Activated CD4-positive, alpha-beta T cell treated with anti-CD3 and anti-CD28 coated beads, Interleukin-2, Interleukin-4, amounts not matched to agents 100 ng/mL and 50 ng/mL, durations not matched to agents 16 hours and 8 hours (primary cell): ENCODE measurements at regions not wholly inside any gene's neighbourhood (a gene's known extent, or its start where the extent isn't known, plus 50 kb on each side); places are given as distances from the start of the nearest gene placed in this dataset.

Experiments
- DNase-seq: peaks from one replicate; pipeline ENCODE4 v3.0.0-alpha.2; 2020; ENCODE audit warnings: low spot score

- DNase-seq, result no peak
These were observed 253.7 kb upstream of the PITRM1 start for GRCh38 chr10:3426190-3426845.

DNA sequence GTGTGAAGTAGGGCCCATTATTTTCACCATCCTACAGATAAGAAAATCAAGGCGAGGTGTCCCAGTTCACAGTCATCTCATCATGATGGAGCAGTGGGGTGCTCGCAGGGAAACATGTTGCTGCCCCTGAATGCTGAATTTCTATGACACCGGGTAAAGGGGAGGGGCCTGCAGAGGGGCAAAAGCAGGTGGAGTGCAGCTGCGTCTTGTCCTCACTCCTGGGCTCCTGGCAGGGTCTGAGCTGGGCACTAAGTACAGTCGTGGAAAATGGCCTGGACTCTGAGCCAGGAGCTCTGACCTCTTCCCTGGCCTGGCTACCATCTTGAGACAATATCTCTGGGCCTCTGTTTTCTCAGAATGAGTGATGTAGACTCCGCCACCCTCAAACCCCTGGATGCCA, 253.1 kb upstream of the PITRM1 start:
- DNase-seq, result no peak

DNA sequence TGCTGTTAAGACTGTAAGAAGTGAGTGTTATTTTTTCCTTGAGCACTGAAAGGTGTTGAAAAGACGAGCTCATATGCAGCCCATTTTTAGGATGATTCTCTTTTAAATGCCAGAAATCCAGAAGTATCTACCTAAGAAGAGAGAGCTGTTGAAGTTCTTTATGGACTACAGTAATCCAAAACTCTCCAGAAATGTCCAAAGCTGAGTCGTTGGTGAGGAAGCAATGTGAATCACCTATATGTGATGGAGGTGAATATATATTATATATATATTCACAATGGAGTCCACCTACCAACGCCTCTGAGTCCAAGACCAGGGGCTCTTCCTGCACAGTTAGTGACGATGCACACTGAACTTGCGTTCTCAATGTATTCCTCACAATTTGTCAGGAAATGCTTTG, 252.7 kb upstream of the PITRM1 start:
- no peak for DNase-seq

DNA sequence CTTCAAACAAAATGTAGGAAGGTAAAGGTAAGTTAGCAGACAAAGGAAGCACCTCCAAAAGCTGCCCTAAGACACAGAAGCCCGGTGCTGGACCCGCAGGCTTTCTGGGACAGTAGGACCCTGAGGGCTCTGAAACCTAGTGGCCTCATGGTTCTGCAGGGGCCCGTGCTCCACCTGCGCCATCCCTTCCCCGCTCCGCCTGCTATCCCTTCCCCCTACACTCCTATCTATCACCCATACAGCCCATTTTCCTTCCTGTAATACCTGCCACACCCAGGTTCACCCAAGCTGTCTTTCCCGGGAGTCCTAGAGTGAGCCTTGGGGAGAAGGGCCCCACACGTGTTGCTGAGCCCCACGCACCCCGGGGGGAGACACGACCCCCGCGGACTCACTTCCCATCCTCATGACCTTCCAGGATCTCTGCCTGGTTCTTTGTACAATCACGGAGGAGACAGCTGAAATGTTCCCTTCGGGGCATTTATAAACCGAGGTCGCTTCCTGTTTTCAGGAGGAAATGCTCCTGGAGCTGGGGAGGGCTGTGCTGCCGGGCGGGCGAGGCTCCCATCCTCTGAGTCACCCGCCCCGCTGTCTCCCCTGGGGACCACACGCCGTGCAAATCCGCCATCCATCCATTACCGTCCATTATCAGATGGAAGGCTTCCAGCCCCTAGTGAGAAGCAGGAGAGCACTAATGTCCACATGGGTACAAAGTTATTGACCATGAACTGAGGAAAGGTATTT, 251.7 kb upstream of the PITRM1 start:
- no peak for DNase-seq

DNA sequence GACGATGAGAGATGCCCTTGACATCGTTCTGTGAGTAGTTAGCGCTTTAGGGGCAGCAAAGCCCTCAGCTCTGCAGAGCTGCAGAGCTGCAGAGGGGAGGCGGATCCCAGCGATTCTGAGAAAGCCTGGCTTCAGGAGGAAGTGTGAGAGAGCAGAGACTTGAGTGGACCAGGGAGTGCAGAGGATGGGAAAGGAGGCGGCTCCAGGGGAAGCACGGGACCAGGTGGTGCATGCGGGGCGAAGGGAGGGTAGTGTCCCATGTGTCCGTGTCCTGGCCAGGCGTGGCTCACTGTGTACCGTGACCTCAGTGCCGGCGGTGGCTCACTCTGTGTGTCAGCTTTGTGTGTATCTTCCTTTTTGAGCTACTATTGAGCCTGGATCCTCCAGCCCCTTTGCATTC, 250.8 kb upstream of the PITRM1 start:
- no peak for DNase-seq

DNA sequence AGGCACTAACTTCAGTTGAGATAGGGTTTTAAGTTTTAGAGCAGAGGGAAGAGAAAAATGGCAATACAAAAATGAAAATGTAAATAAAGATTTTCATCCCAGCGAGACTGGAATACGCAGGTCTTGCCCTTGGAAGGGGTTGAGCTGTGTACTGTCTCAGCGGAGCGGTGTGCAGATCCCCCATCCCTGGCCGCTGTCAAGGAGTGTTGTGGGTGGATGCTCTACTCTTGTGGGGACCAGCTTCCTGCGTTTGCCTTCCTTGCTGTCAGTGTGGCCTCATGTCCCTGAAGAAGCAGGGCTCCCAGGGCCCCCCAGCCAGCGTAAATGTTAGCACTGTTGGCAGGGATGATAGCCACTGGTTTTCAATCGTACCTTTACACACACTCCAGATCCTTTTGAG, 249.7 kb upstream of the PITRM1 start:
- no peak for DNase-seq

DNA sequence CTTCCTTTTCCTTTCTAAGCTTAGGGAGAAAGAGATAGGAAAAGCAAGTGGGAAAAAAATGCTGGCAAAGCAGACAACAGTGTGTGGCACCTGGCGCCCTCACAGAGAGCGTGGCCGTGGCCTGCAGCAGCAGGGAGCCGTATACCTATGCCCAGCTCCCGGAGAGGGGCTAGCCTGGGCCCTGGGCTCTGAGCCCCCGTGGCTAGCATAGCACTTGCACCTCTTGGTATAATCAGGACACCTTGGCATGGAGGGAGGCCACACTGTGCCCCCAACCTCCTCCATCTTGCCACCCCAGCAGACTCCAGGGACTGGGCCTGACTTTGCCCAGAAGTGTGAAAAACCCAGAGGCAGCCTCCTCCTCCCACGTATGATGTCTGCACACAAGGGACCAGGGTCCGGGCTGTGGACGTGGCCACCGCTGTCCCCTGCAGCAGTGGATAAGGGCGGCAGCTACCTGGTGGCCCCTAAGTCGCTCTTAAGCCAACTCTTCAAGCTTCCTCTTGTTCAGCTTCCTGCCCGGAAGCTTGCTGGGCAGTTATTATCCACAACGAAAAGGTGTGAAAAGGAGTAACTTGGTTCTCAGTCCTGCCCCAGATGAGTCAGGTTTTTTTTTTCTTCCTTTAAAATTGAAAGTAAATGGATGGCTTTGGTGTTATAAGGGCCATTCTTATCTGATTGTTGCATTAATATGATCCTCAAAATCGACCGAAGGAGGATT, 249.1 kb upstream of the PITRM1 start:
- no peak for DNase-seq

- no peak for DNase-seq
These were observed 248.2 kb upstream of the PITRM1 start for GRCh38 chr10:3420527-3421469.

DNA sequence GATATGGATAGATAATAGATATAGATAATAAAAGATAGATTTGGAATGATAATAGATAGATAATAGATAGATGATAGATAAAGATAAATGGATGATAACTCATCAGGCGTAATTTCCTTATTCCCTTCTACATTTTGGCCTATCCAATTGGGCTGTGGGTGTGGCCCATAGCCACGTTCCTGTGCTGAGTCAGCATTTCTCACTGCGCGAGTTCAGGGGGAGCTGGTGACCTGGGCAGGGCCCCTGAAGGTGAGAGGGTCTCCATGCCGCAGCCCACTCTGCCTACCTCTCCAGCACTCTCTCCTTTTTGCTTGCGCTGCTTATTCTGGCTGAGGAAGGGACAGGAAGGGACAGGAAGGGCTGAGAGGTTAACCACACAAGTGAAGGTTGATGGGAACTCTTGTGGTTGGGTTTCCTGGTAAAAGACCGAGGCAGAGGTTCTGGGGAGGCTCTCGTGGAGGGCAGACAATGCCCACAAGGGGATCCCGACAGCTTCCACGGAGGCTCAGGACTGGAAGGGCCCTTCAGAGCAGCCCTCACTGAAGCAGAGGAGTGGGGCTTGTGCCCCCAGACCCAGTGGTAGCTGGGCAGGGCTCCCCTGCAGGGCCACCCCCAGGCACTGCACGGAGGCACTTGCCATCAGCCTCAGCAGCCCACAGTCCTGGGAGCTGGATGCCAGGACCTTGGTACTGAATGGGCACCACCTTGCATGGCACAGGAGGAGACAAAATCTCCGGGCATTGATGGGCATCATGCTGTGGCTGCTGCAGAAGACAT, 247.3 kb upstream of the PITRM1 start:
- peak; percentile 43 for DNase-seq

GRCh38 chr10:3418926-3419325, 246.3 kb upstream of the PITRM1 start:
- DNase-seq, result no peak

- DNase-seq, result no peak
These were observed 245.6 kb upstream of the PITRM1 start for GRCh38 chr10:3418041-3418754.

GRCh38 chr10:3417096-3417495, 244.5 kb upstream of the PITRM1 start:
- DNase-seq, result no peak

DNA sequence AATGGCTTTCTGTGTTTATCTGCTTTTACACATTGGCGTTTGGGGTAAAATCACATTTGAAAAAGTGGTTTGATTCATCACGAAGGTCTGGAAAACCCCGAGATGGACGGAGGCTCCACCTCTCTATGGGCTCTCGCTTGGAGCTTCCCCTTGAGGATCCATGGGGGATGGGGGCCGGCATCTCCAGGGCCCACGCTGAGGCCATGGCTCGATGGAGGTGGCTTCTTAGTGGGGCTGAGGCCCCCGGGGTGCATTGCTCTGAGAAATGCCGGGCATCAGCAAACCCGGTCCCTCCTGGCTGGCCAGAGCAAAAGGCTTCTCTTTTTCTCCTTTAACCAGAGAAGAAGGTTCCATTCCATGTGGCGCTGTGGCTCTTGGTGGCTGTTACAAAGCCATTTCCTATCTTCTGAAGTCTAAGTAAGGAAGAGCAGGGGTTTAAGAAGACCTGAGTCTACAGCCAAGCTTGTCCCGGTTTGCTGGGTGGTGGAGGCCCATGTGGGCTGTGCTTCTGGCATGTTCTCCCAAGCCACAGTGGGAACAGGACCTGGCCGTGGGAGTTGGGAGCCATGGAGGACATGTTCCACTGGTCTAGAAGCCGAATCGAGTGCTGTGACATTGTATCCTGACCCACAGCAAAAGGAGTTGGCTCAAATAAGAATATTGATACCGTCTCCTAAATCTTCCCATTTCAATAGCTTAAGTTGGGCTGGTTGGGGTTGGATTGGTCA, 243.5 kb upstream of the PITRM1 start:
- DNase-seq, result no peak

- no peak for DNase-seq
These were observed 242.6 kb upstream of the PITRM1 start for GRCh38 chr10:3415038-3415736.

- DNase-seq, result no peak
These were observed 242.1 kb upstream of the PITRM1 start for GRCh38 chr10:3414667-3415023.

- DNase-seq, result no peak
These were observed 241.5 kb upstream of the PITRM1 start for GRCh38 chr10:3413937-3414666.

GRCh38 chr10:3412646-3413045, 240.1 kb upstream of the PITRM1 start:
- DNase-seq, result no peak

DNA sequence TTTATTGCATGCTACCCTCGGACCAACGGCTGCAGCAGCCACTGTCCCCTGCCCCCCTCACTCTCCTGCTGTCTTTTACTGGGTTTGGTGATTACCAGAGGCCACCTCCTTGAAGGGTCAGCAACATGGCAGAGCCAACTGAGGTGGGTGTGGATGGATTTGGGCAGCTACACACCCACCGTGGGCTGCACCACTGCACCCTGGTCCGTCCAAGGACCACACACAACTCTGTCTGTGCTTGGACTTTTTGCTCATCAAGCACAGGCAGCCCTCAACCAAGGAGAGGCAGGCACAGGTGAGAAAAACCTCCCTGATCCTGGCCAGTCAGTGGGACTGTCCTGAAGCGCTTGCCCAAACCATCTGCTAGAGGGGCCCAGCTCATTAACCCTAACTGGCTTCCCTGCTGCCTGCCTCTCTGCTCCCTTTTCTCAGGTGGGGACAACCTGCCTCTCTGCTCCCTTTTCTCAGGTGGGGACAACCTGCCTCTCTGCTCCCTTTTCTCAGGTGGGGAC, 239.5 kb upstream of the PITRM1 start:
- DNase-seq, result no peak

DNA sequence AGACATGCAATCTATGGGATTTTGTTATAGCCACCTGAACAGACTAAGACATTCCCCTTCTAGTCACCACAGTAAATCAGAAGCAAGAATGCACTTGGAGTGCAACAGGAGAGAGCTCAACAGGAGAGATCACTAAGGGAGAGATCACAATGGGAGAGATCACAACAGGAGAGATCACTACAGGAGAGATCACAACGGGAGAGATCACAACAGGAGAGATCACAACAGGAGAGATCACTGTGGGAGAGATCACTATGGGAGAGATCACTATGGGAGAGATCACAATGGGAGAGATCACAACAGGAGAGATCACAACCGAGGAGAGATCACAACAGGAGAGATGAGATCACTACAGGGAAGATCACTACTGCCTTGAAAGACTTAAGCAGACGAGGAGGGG, 238.5 kb upstream of the PITRM1 start:
- DNase-seq, result no peak
